Upper lobe of left lung (tissue), 4 donors: ENCODE measurements at regions not wholly inside any gene's neighbourhood (a gene's known extent, or its start where the extent isn't known, plus 50 kb on each side); places are given as distances from the start of the nearest gene placed in this dataset.

Experiments
- EP300 ChIP-seq, 4 donors: sonication (generic); formaldehyde crosslinking; IDR thresholded peaks; one replicate each; pipeline ENCODE4 v1.5.1; 2017; ENCODE audit warnings: antibody characterized with exemption in 4 of 4, control low read depth in 2 of 4
- TF ChIP-seq, protein P1 (sequence below), 6 experiments: fragments of 450-650 bp in 4 of 6; fragments of 200-600 bp in 2 of 6; sonication (generic) in 2 of 6; IDR thresholded peaks; one replicate each; pipeline ENCODE4 v1.5.1; 2016 to 2019; ENCODE audit warnings: antibody characterized with exemption in 6 of 6

DNA sequence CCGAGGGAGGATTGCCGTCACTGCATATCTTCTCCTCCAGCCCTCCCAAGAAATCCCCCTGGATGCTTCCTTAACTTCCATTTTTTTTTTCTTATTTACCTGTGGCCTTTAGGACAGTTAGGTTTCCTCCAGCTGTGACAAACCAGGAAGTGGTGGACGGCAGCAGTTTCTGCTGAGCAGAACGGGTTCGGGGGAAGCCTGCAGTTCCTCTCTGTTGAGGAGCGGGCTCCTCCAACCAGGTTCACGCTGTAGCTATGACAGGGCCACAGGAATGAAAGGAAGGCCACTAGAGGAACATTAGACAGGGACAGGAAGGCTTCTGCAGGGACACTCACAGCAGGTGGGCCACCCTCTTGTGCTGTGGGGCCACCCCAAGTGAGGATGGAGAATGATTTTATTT is 76.7 kb upstream of the SYK start:
- TF ChIP-seq, protein P1, sequence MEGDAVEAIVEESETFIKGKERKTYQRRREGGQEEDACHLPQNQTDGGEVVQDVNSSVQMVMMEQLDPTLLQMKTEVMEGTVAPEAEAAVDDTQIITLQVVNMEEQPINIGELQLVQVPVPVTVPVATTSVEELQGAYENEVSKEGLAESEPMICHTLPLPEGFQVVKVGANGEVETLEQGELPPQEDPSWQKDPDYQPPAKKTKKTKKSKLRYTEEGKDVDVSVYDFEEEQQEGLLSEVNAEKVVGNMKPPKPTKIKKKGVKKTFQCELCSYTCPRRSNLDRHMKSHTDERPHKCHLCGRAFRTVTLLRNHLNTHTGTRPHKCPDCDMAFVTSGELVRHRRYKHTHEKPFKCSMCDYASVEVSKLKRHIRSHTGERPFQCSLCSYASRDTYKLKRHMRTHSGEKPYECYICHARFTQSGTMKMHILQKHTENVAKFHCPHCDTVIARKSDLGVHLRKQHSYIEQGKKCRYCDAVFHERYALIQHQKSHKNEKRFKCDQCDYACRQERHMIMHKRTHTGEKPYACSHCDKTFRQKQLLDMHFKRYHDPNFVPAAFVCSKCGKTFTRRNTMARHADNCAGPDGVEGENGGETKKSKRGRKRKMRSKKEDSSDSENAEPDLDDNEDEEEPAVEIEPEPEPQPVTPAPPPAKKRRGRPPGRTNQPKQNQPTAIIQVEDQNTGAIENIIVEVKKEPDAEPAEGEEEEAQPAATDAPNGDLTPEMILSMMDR (IDR thresholded peaks at IDR 0.05): no peak
- TF ChIP-seq EP300 (IDR thresholded peaks at IDR 0.05): no peak
